ENCODE measurements at regions not wholly inside any gene's neighbourhood (a gene's known extent, or its start where the extent isn't known, plus 50 kb on each side); places are given as distances from the start of the nearest gene placed in this dataset.

- TF ChIP-seq MAX (IDR thresholded peaks at IDR 0.05): no peak
- TF ChIP-seq CTCF (IDR thresholded peaks at IDR 0.05 in 2 of 3, conservative IDR thresholded peaks at IDR 0.05 in 1 of 3; ENCODE audit: borderline replicate concordance in 1 of 3, insufficient read depth in 1 of 3, low read depth in 2 of 3, low read length in 2 of 3): no peak
- no peak for TF ChIP-seq EGR1 (IDR thresholded peaks at IDR 0.05; ENCODE audit: low read depth)
- TF ChIP-seq POLR2A (IDR thresholded peaks at IDR 0.05; ENCODE audit: borderline replicate concordance, extremely low read depth, insufficient read depth, insufficient read length): no peak
- TF ChIP-seq EZH2 (IDR thresholded peaks at IDR 0.05): no peak
- no peak for TF ChIP-seq RAD21 (IDR thresholded peaks at IDR 0.05; ENCODE audit: low read depth)
- no peak for TF ChIP-seq EZH2phosphoT487 (IDR thresholded peaks at IDR 0.05; ENCODE audit: borderline replicate concordance)
- no peak for TF ChIP-seq YY1 (IDR thresholded peaks at IDR 0.05; ENCODE audit: extremely low read depth, insufficient replicate concordance, low read depth, low read length)
- no peak for TF ChIP-seq SIN3A (IDR thresholded peaks at IDR 0.05; ENCODE audit: low read depth)
- no peak for TF ChIP-seq POLR2AphosphoS5 (IDR thresholded peaks at IDR 0.05; ENCODE audit: low read depth, low read length)
- TF ChIP-seq REST (IDR thresholded peaks at IDR 0.05; ENCODE audit: low read depth): no peak
These were observed 162.1 kb upstream of the VASH1 start for GRCh38 chr14:76599141-76599540.
